ENCODE measurements at regions not wholly inside any gene's neighbourhood (a gene's known extent, or its start where the extent isn't known, plus 50 kb on each side); places are given as distances from the start of the nearest gene placed in this dataset.

DNA sequence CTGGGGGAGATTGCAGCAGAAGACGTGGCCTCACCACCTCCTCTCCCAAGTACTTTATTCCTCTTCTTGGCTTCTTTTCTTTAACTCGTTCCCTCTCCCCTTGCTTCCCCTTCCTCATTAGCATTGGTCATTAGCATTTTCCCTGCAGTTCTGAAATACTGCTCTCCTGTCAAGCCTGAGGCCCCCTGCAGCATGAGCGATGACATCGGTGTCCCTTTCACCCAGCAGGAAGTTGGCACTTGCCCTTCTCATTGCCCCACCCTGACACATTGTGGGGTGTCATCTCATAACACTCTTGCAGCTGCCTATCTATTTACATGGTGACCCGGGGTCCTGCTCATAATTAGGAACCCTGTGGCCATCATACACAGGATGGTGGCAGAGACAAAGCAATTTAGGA, 167.1 kb downstream of the ARRDC4 start:
- ATAC-seq (no peak), FAIRE-seq (no peak), DNase-seq (ENCODE audit: low read depth in 1 of 2, low spot score in 1 of 2) (no peak)
- ChIA-PET POLR2A (no interaction called here), CTCF (interaction anchor here (1.1 to 2.0 kb wide), 2 partner anchors 10 to 169 kb away, joined by 3 to 6 read pairs; no protein-coding TSS in a partner anchor)
- Histone ChIP-seq H3K4me3 (no peak overlapping the region), H3K27ac (no peak overlapping the region), H3K9me3 (no peaks in the 10 kb centered on the region), H3K4me1 (no peaks in the 10 kb centered on the region), H3K4me2 (no peak overlapping the region)
- TF ChIP-seq KDM5A (IDR thresholded peaks at IDR 0.05) (no peak), TFCP2L1 (CRISPR knock-in tag; IDR thresholded peaks at IDR 0.05) (no peak)
- WGBS (ENCODE audit: missing lambda C conversion rate) = 35% methylated on average over 5 of the region's 5 CpGs

DNA sequence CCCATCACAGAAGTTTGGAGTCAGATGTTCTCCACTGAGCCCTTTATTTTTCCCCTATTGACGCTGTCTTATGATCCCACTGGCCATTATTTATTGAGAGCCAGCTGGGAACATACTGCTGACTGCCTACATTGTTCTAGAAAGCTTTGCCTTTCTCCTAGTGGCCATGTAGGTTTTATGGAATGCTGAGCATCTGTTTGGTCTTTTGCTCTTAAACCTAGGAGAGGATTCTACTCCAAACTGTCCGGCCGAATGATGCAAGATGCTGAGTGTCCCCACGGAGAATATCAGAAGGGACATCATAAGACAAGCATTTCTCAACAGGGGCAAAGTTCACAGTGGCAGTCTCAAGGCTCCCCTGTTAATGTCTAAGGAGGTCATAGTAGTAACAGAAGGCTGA, 171.4 kb downstream of the ARRDC4 start:
- Histone ChIP-seq H3K27ac (no peak overlapping the region), H3K9me3 (no peaks in the 10 kb centered on the region), H3K4me2 (no peak overlapping the region), H3K4me1 (no peaks in the 10 kb centered on the region), H3K4me3 (no peak overlapping the region)
- ATAC-seq (no peak), DNase-seq (ENCODE audit: low read depth in 1 of 2, low spot score in 1 of 2) (no peak), FAIRE-seq (no peak)
- ChIA-PET POLR2A (no interaction called here), CTCF (interaction anchor here (1.6 kb wide), 1 partner anchor 164 kb away, joined by 4 read pairs; no protein-coding TSS in a partner anchor)
- TF ChIP-seq PHF8 (IDR thresholded peaks at IDR 0.05; ENCODE audit: borderline replicate concordance, low read depth) = no peak
- TF ChIP-seq, protein P1, sequence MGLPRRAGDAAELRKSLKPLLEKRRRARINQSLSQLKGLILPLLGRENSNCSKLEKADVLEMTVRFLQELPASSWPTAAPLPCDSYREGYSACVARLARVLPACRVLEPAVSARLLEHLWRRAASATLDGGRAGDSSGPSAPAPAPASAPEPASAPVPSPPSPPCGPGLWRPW (IDR thresholded peaks at IDR 0.05) = no peak
- TF ChIP-seq, protein P2, sequence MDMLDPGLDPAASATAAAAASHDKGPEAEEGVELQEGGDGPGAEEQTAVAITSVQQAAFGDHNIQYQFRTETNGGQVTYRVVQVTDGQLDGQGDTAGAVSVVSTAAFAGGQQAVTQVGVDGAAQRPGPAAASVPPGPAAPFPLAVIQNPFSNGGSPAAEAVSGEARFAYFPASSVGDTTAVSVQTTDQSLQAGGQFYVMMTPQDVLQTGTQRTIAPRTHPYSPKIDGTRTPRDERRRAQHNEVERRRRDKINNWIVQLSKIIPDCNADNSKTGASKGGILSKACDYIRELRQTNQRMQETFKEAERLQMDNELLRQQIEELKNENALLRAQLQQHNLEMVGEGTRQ (IDR thresholded peaks at IDR 0.05) = no peak
- 2% methylated on average over 4 of the region's 4 CpGs for WGBS (ENCODE audit: missing lambda C conversion rate)

DNA sequence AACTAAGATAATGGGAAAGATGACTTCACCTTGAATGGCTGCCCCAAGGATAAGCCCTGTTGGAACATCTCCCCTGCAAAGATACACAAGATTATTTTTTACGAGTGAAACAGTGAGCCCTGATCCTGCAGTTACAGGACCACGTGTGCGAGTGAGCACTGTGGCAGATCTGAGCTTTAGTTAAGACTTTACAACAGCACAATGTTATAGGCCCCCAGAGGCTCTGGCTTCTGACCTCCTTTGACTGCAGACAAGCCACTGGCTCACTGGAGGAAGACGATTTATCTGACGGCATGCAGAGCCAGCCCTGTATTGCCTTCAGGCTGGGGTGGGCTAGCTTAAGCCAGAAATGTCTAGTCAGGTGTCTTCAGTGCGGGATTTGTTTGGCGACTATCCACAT, 174.4 kb downstream of the ARRDC4 start:
- 0% methylated on average over 7 of the region's 7 CpGs for WGBS (ENCODE audit: missing lambda C conversion rate)
- H3K4me2 ChIP-seq = no peak overlapping the region
- H3K4me3 ChIP-seq = no peak overlapping the region
- H3K9me3 ChIP-seq = no peaks in the 10 kb centered on the region
- POLR2A ChIA-PET = no interaction called here
- TF ChIP-seq RCOR1 (IDR thresholded peaks at IDR 0.05; ENCODE audit: low read depth, low read length) = no peak
- TF ChIP-seq, protein P3, sequence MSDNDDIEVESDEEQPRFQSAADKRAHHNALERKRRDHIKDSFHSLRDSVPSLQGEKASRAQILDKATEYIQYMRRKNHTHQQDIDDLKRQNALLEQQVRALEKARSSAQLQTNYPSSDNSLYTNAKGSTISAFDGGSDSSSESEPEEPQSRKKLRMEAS (IDR thresholded peaks at IDR 0.05) = no peak
- no peak for TF ChIP-seq EHF (CRISPR knock-in tag; IDR thresholded peaks at IDR 0.05)
- TF ChIP-seq MAFK (IDR thresholded peaks at IDR 0.05; ENCODE audit: partially characterized antibody) = no peak
- no peak for TF ChIP-seq PHF8 (IDR thresholded peaks at IDR 0.05; ENCODE audit: borderline replicate concordance, low read depth)
- TF ChIP-seq HOXA7 (CRISPR knock-in tag; IDR thresholded peaks at IDR 0.05) = no peak
- no peak for TF ChIP-seq TP53 (CRISPR knock-in tag; IDR thresholded peaks at IDR 0.05)
- TF ChIP-seq HDAC2 (IDR thresholded peaks at IDR 0.05) = no peak
- no peak for TF ChIP-seq EP300 (IDR thresholded peaks at IDR 0.05)
- TF ChIP-seq RAD21 (conservative IDR thresholded peaks at IDR 0.05 in 1 of 2, IDR thresholded peaks at IDR 0.05 in 1 of 2) = no peak
- TF ChIP-seq ZC3H11A (IDR thresholded peaks at IDR 0.05) = no peak
- no peak for TF ChIP-seq SMC3 (IDR thresholded peaks at IDR 0.05)
- H3K27ac ChIP-seq = no peak overlapping the region
- FAIRE-seq = no peak
- H3K4me1 ChIP-seq = no peaks in the 10 kb centered on the region
- no peak for DNase-seq (ENCODE audit: low read depth in 1 of 2, low spot score in 1 of 2)
- ATAC-seq = no peak
- CTCF ChIA-PET = interaction anchor here (1.5 kb wide), 1 partner anchor 230 kb away, joined by 3 read pairs; no protein-coding TSS in a partner anchor

DNA sequence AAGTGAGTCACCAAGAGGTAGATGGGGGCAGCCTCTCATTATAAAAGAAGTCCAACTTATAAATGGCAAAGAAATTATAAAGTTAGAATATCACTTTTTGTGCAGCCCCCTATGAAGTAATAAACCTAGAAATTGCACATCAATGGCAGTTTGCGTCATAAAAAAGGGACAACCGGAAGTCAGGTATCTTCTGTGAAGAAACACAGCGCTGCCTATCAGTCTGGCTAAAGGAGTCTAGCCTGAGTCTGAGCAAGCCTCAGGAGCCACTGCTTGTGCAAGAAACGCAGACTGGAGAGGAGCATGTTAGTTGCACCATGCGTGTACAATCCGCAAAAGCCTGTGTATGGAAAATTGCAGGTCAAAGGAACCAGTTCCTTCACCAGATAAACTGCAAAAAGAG, 178.4 kb downstream of the ARRDC4 start:
- 42% methylated on average over 6 of the region's 6 CpGs for WGBS (ENCODE audit: missing lambda C conversion rate)
- peak in 1 of 2 experiments; percentile 29 for DNase-seq (ENCODE audit: low read depth in 1 of 2, low spot score in 1 of 2)
- TF ChIP-seq RARB (CRISPR knock-in tag; IDR thresholded peaks at IDR 0.05) = no peak
- TF ChIP-seq NR3C1 (IDR thresholded peaks at IDR 0.05) = no peak
- TF ChIP-seq EHMT2 (IDR thresholded peaks at IDR 0.05; ENCODE audit: low read depth) = no peak
- no peak for TF ChIP-seq PHF8 (IDR thresholded peaks at IDR 0.05; ENCODE audit: borderline replicate concordance, low read depth)
- TF ChIP-seq MAFK (IDR thresholded peaks at IDR 0.05; ENCODE audit: partially characterized antibody) = no peak
- TF ChIP-seq TFCP2L1 (CRISPR knock-in tag; IDR thresholded peaks at IDR 0.05) = no peak
- TF ChIP-seq, protein P4, sequence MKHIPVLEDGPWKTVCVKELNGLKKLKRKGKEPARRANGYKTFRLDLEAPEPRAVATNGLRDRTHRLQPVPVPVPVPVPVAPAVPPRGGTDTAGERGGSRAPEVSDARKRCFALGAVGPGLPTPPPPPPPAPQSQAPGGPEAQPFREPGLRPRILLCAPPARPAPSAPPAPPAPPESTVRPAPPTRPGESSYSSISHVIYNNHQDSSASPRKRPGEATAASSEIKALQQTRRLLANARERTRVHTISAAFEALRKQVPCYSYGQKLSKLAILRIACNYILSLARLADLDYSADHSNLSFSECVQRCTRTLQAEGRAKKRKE (CRISPR knock-in tag; IDR thresholded peaks at IDR 0.05; ENCODE audit: low read depth) = no peak
- Histone ChIP-seq H3K4me2 (no peak overlapping the region), H3K27ac (no peak overlapping the region), H3K4me1 (no peaks in the 10 kb centered on the region), H3K9me3 (no peaks in the 10 kb centered on the region), H3K4me3 (no peak overlapping the region)
- CTCF ChIA-PET = no interaction called here
- FAIRE-seq = no peak
- no peak for ATAC-seq
- POLR2A ChIA-PET = no interaction called here

Measured in A549 (cell line).